Motor neuron (in vitro differentiated cells): ENCODE measurements at regions not wholly inside any gene's neighbourhood (a gene's known extent, or its start where the extent isn't known, plus 50 kb on each side); places are given as distances from the start of the nearest gene placed in this dataset.

ENCODE experiments used
- ATAC-seq, 8 experiments: fragments of 200-7000 bp; cut with Tn5 transposase; replicated peaks in 6 of 8; 2 replicates each; pipeline ENCODE4 v1.8.0; 2021; ENCODE audit warnings: mild to moderate bottlenecking in 8 of 8, moderate library complexity in 8 of 8
- H3K27ac ChIP-seq, 2 donors: fragments of 250-450 bp; sonication (Bioruptor Pico); 2 replicates each; pipeline ENCODE4 v1.9.0; 2021; ENCODE audit warnings: antibody characterized with exemption in 2 of 2, mild to moderate bottlenecking in 2 of 2, moderate library complexity in 1 of 2
- H3K4me1 ChIP-seq, 2 donors: fragments of 250-450 bp; sonication (Bioruptor Pico); replicated peaks in 1 of 2; 2 replicates each; pipeline ENCODE4 v1.6.1; 2021; ENCODE audit warnings: antibody characterized with exemption in 2 of 2, mild to moderate bottlenecking in 2 of 2, moderate library complexity in 1 of 2
- H3K4me3 ChIP-seq, 5 donors: fragments of 250-450 bp; sonication (Bioruptor Pico); 2 replicates each; pipeline ENCODE4 v1.9.0; 2021; ENCODE audit warnings: antibody characterized with exemption in 5 of 5, mild to moderate bottlenecking in 5 of 5, moderate library complexity in 4 of 5
- WGBS, 10 experiments: fragments of 450-650 bp; shearing (Covaris generic); methylation state at CpG; one replicate each; pipeline ENCODE4 v1.0.0; 2022; 5-methylcytosine and 5-hydroxymethylcytosine counted together
- in situ Hi-C, 9 experiments: fragments of 400-800 bp; cut with MboI; loops; one replicate each; pipeline ENCODE4 v1.15.0; 2021; ENCODE audit warnings: low sequenced_read_pairs in 9 of 9, low pct_unique_long_range_greater_than_20kb in 2 of 9; ENCODE audit not compliant: unreplicated experiment in 9 of 9

DNA sequence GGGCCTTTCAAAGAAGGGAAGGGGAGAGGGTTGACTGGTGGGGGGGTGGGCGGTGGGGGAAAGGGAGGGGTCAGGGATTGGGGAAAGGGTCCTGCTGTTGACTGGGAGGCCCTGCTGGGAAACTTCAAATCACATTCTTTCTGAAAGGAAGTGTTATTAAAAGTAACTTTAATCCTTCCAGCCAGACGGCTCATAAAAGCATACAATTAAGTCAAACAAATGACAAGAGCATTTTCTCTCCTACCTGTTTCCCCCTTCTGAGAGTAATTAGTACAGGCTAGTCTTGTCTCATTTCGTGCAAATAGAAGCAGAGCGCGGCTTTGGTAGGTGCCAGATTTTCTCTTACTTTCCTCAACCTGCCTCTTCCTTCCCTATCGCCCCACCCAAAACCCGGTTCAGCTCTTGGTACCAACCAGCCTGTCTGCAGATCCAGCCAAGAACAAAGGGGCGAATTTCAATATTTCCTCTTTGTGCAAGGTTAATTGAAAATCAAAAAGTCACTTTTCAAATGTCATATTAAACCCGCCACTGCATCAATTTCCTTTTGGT, 2112.6 kb upstream of the PIK3C3 start:
- no peak for ATAC-seq

DNA sequence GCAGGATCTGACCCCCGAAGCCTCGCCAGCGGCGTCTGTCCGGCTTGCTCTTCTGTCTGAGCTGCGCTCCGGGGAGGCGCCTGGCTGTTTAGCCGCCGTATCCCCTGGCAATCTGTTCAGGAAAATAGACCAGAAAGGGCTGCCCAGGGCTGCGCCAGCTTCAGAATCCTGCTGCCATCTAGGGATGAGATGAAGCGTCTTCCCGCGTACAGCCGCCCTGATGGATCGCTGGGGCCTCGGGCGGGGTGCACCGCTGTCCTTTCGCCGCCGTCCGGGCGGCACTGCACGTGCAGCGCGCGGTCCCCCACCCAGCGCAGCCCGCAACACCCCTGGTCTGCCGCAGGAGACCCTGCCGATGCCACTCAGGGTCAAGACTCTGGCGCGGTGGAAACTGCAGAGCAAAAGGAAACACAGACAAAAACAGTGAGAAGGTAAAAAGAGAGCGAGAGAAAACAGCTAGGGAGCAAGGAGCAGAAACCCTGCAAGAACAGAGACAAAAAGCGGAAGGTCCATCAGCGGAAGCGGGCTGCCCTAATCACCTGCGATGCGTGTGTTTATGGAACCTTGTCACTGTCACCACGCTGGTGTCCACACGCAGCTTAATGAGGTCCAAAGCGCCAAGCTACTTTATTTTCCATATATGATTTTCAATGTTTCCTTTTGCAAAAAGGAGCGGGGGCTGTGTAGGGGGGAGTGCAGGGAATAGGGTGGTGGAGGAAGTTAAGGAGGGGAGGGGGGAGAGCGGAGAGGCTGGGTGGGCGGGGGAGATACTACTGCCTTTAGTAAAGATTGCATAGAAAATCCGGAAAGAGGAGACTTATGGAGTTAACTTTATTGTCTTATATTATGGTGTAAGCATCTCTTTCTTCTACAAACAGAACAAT, 2113.3 kb upstream of the PIK3C3 start:
- in situ Hi-C loops = no loop called here
- peak; percentile 98 to 100 (median 99) for ATAC-seq
- Histone ChIP-seq H3K4me1 (peaks cover 14 to 16% of the 10 kb centered on the region in 2 donors), H3K4me3 (peak overlapping the region; percentile 33 to 74 (median 35)), H3K27ac (peak overlapping the region in 1 of 2 donors; percentile 33)
- WGBS, 10 experiments = 0 to 36% (median 7%) methylated on average over 3 to 10 of the region's 47 CpGs; no CpG with 5 or more reads in 5 of the 10 experiments

More for the DNA sequence above, 2112.6 kb upstream of the PIK3C3 start:
- Histone ChIP-seq H3K4me3 (peak overlapping the region in 1 of 5 donors; percentile 74), H3K27ac (no peak overlapping the region), H3K4me1 (peaks cover 14 to 16% of the 10 kb centered on the region in 2 donors)
- WGBS, 10 experiments = 23 to 100% (median 67%) methylated on average over 1 to 7 of the region's 9 CpGs; no CpG with 5 or more reads in 1 of the 10 experiments
- in situ Hi-C loops = no loop called here

GRCh38 chr18:39840856-39841481, 2114.1 kb upstream of the PIK3C3 start:
- in situ Hi-C loops = no loop called here
- 0 to 80% (median 59%) methylated on average over 1 to 5 of the region's 7 CpGs; no CpG with 5 or more reads in 1 of the 10 experiments for WGBS, 10 experiments
- Histone ChIP-seq H3K4me3 (peak overlapping the region; percentile 33 to 74 (median 35)), H3K4me1 (peaks cover 14 to 16% of the 10 kb centered on the region in 2 donors), H3K27ac (no peak overlapping the region)
- peak; percentile 34 to 63 (median 54) for ATAC-seq

- no peak overlapping the region for H3K27ac ChIP-seq
- in situ Hi-C loops = no loop called here
- peaks cover 14 to 16% of the 10 kb centered on the region in 2 donors for H3K4me1 ChIP-seq
- no peak for ATAC-seq
- 28 to 97% (median 64%) methylated on average over 1 to 3 of the region's 3 CpGs for WGBS, 10 experiments
- no peak overlapping the region for H3K4me3 ChIP-seq
Measured at GRCh38 chr18:39840406-39840805, 2114.6 kb upstream of the PIK3C3 start.

GRCh38 chr18:39839782-39840181, 2115.3 kb upstream of the PIK3C3 start:
- in situ Hi-C loops = no loop called here
- peaks cover 14 to 16% of the 10 kb centered on the region in 2 donors for H3K4me1 ChIP-seq
- ATAC-seq = no peak
- 15 to 96% (median 90%) methylated on average over 2 to 4 of the region's 4 CpGs; no CpG with 5 or more reads in 1 of the 10 experiments for WGBS, 10 experiments
- no peak overlapping the region for H3K4me3 ChIP-seq
- no peak overlapping the region for H3K27ac ChIP-seq

GRCh38 chr18:39838831-39839230, 2116.2 kb upstream of the PIK3C3 start:
- in situ Hi-C loops = no loop called here
- Histone ChIP-seq H3K4me1 (peaks cover 14 to 16% of the 10 kb centered on the region in 2 donors), H3K4me3 (no peak overlapping the region), H3K27ac (no peak overlapping the region)
- 31 to 100% (median 88%) methylated on average over 1 to 3 of the region's 3 CpGs; no CpG with 5 or more reads in 1 of the 10 experiments for WGBS, 10 experiments
- no peak for ATAC-seq

DNA sequence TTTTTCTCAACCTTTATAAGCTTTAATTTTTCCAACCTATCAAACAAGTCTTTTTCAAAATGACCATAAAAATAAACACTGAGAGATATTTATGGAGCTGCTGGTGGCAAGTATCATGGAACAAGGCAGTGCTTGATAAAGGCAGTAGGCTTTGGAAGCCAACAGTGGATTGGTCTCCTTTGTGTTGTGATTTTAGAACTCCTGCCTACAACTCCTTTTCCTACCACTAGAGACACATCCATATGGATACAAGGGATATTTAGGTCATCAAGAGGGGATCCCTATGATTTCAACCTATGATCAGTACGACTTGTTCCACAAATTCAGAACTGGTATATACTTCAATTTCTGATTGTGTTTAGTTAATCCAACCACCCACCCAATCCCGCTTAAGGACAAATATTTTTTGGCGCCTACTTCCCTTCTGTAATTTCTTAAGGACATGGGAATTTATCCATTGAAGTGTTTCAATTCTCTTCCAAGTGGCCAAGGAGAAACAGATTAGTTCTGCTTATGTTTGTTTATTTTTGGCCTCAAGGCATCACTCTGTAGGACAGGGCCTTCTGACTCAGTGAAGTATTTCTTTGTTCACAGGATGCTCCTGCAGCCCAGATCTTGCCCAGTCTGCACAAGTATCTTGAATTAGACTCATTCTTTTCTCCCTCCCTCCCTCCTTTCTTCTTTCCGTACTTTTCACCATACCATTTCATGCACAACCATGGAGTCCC, 2119.6 kb upstream of the PIK3C3 start:
- no peak overlapping the region for H3K27ac ChIP-seq
- H3K4me3 ChIP-seq = no peak overlapping the region
- 17 to 100% (median 85%) methylated on average over 1 to 4 of the region's 4 CpGs for WGBS, 10 experiments
- H3K4me1 ChIP-seq = peaks cover 3 to 4% of the 10 kb centered on the region in 2 donors
- ATAC-seq = no peak
- in situ Hi-C loops = no loop called here

- no peak overlapping the region for H3K27ac ChIP-seq
- no peaks in the 10 kb centered on the region for H3K4me1 ChIP-seq
- 0 to 100% (median 93%) methylated on average over 1 to 4 of the region's 4 CpGs; no CpG with 5 or more reads in 1 of the 10 experiments for WGBS, 10 experiments
- H3K4me3 ChIP-seq = no peak overlapping the region
- no peak for ATAC-seq
- in situ Hi-C loops = no loop called here
Measured at GRCh38 chr18:39834636-39835035, 2120.4 kb upstream of the PIK3C3 start.

GRCh38 chr18:39825485-39826150, 2129.4 kb upstream of the PIK3C3 start:
- ATAC-seq = peak in 5 of 8 experiments; percentile 38 to 80 (median 60)

DNA sequence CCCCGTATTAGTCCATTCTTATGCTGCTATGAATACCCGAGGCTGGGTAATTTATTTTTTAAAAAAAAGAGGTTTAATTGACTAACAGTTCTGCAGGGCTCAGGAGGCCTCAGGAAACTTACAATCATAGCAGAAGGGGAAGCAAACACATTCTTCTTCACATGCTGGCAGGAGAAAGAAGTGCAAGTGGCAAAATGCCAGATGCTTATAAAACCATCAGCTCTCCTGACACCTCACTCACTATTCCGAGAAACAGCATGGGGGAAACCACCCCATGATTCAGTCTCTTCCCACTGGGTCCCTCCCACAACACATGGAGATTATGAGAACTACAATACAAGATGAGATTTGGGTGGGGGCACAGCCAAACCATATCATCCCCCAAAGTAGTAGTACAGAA, 2148.5 kb upstream of the PIK3C3 start:
- no peak overlapping the region for H3K4me3 ChIP-seq
- 20 to 100% (median 73%) methylated on average over 1 to 3 of the region's 3 CpGs for WGBS, 10 experiments
- no peaks in the 10 kb centered on the region for H3K4me1 ChIP-seq
- ATAC-seq = peak in 2 of 8 experiments; percentile 63 to 64
- no peak overlapping the region for H3K27ac ChIP-seq
- in situ Hi-C loops = no loop called here

More at GRCh38 chr18:39825485-39826150, 2129.4 kb upstream of the PIK3C3 start:
- Histone ChIP-seq H3K4me1 (no peaks in the 10 kb centered on the region), H3K4me3 (no peak overlapping the region), H3K27ac (no peak overlapping the region)
- in situ Hi-C loops = no loop called here
- WGBS, 10 experiments = 0 to 83% (median 60%) methylated on average over 1 of the region's 1 CpG; no CpG with 5 or more reads in 3 of the 10 experiments

GRCh38 chr18:39805218-39805617, 2149.8 kb upstream of the PIK3C3 start:
- WGBS, 10 experiments = 11 to 100% (median 71%) methylated on average over 1 of the region's 1 CpG; no CpG with 5 or more reads in 2 of the 10 experiments

DNA sequence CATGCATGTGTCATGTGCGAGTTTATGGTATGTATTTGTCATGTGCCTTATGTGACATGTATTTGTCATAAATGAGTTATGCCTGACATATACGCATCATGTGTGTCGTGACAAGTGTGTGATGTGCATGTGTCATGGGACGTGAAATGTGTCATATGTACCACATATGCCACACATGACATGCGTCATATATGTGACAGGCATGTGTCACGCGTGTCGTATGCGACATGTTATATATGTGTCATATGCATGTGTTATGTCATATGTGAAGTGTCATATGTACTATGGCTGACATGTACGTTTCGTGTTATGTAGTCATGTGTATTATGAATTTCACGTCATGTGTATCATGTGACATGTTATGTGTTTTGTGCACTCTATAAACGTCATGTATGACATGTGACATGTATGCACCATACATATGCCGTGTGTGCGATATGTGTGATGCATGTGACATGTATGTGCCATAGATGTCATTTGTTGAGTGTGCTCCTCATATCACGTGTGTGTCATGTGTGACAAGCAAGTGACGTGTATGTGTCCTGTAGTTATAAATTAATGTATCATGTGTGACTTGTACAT, 2152.3 kb upstream of the PIK3C3 start:
- ATAC-seq = no peak
- Histone ChIP-seq H3K4me3 (no peak overlapping the region), H3K27ac (no peak overlapping the region), H3K4me1 (no peaks in the 10 kb centered on the region)
- WGBS, 10 experiments = 74 to 100% (median 91%) methylated on average over 3 to 16 of the region's 17 CpGs
- in situ Hi-C loops = no loop called here

More at GRCh38 chr18:39805218-39805617, 2149.8 kb upstream of the PIK3C3 start:
- Histone ChIP-seq H3K4me1 (no peaks in the 10 kb centered on the region), H3K4me3 (no peak overlapping the region), H3K27ac (no peak overlapping the region)
- in situ Hi-C loops = no loop called here
- no peak for ATAC-seq
